H9 (cell line): ENCODE measurements at regions not wholly inside any gene's neighbourhood (a gene's known extent, or its start where the extent isn't known, plus 50 kb on each side); places are given as distances from the start of the nearest gene placed in this dataset.

Experiments used
- DNase-seq: peaks from one replicate; pipeline ENCODE4 v3.0.0-alpha.2; 2017
- H2AFZ ChIP-seq: one replicate; pipeline ENCODE4 v1.6.1; 2013; ENCODE audit warnings: mild to moderate bottlenecking, low read length, control low read depth, moderate library complexity
- H2AK5ac ChIP-seq: 2 replicates; pipeline ENCODE4 v1.6.1; 2013; ENCODE audit warnings: low read length, control low read depth, mixed read lengths; ENCODE audit not compliant: insufficient read length
- H2BK120ac ChIP-seq: one replicate; pipeline ENCODE4 v1.6.1; 2013; ENCODE audit warnings: low read depth, mild to moderate bottlenecking, low read length, control low read depth, inconsistent platforms; ENCODE audit not compliant: poor library complexity, severe bottlenecking
- H2BK12ac ChIP-seq: 2 replicates; pipeline ENCODE4 v1.6.1; 2013; ENCODE audit warnings: low read length, control low read depth, mixed read lengths, low read depth; ENCODE audit not compliant: insufficient read length
- H2BK15ac ChIP-seq: 2 replicates; pipeline ENCODE4 v1.6.1; 2013; ENCODE audit warnings: low read depth, low read length, control low read depth
- H2BK20ac ChIP-seq: one replicate; pipeline ENCODE4 v1.6.1; 2013; ENCODE audit warnings: low read depth, mild to moderate bottlenecking, low read length, control low read depth, inconsistent platforms; ENCODE audit not compliant: poor library complexity, severe bottlenecking
- H2BK5ac ChIP-seq: 2 replicates; pipeline ENCODE4 v1.6.1; 2013; ENCODE audit warnings: low read length, control low read depth, mixed read lengths; ENCODE audit not compliant: insufficient read length
- H3K14ac ChIP-seq: 2 replicates; pipeline ENCODE4 v1.6.1; 2013; ENCODE audit warnings: low read length, control low read depth; ENCODE audit not compliant: insufficient read depth
- H3K18ac ChIP-seq: 2 replicates; pipeline ENCODE4 v1.6.1; 2013; ENCODE audit warnings: low read depth, mild to moderate bottlenecking, mixed read lengths, low read length, control low read depth; ENCODE audit not compliant: insufficient read length
- H3K23ac ChIP-seq: 2 replicates; pipeline ENCODE4 v1.6.1; 2013; ENCODE audit warnings: low read length, control low read depth, mixed read lengths, low read depth; ENCODE audit not compliant: insufficient read length
- H3K23me2 ChIP-seq: 2 replicates; pipeline ENCODE4 v1.6.1; 2013; ENCODE audit warnings: low read depth, mild to moderate bottlenecking, mixed read lengths, low read length, control low read depth; ENCODE audit not compliant: insufficient read length, poor library complexity, severe bottlenecking
- H3K27ac ChIP-seq: 2 replicates; pipeline ENCODE4 v1.5.1; 2013; ENCODE audit warnings: low read length, control low read depth, mixed read lengths, low read depth; ENCODE audit not compliant: insufficient read length
- H3K27me3 ChIP-seq: 2 replicates; pipeline ENCODE4 v1.6.1; 2013; ENCODE audit warnings: low read length, control low read depth, inconsistent platforms; ENCODE audit not compliant: insufficient read depth
- H3K4ac ChIP-seq: 2 replicates; pipeline ENCODE4 v1.6.1; 2013; ENCODE audit warnings: low read depth, mild to moderate bottlenecking, control low read depth, inconsistent platforms, low read length, moderate library complexity
- H3K4me1 ChIP-seq: 2 replicates; pipeline ENCODE4 v1.6.1; 2013; ENCODE audit warnings: low read length, control low read depth, inconsistent platforms; ENCODE audit not compliant: insufficient read depth
- H3K4me2 ChIP-seq: 2 replicates; pipeline ENCODE4 v1.6.1; 2013; ENCODE audit warnings: low read length, control low read depth, mixed read lengths; ENCODE audit not compliant: insufficient read length, insufficient read depth
- H3K56ac ChIP-seq: 2 replicates; pipeline ENCODE4 v1.6.1; 2013; ENCODE audit warnings: low read depth, mild to moderate bottlenecking, mixed read lengths, low read length, control low read depth; ENCODE audit not compliant: insufficient read length
- H3K79me1 ChIP-seq: 2 replicates; pipeline ENCODE4 v1.6.1; 2013; ENCODE audit warnings: low read depth, mild to moderate bottlenecking, moderate library complexity, low read length, control low read depth, inconsistent platforms; ENCODE audit not compliant: insufficient read depth, poor library complexity, severe bottlenecking
- H3K79me2 ChIP-seq: 2 replicates; pipeline ENCODE4 v1.6.1; 2013; ENCODE audit warnings: low read length, control low read depth, inconsistent platforms; ENCODE audit not compliant: insufficient read depth
- H3K9ac ChIP-seq: 2 replicates; pipeline ENCODE4 v1.6.1; 2013; ENCODE audit warnings: low read length, control low read depth, mixed read lengths; ENCODE audit not compliant: insufficient read length; ENCODE audit errors: extremely low read depth
- H3K9me3 ChIP-seq: one replicate; pipeline ENCODE4 v1.6.1; 2013; ENCODE audit warnings: low read depth, low read length, inconsistent platforms; ENCODE audit not compliant: control insufficient read depth
- H3T11ph ChIP-seq: one replicate; pipeline ENCODE4 v1.6.1; 2013; ENCODE audit warnings: mild to moderate bottlenecking, low read length, control low read depth, inconsistent platforms
- H4K20me1 ChIP-seq: one replicate; pipeline ENCODE4 v1.6.1; 2013; ENCODE audit not compliant: control insufficient read depth, insufficient read length, insufficient read depth
- H4K5ac ChIP-seq: 2 replicates; pipeline ENCODE4 v1.6.1; 2013; ENCODE audit warnings: low read depth, mild to moderate bottlenecking, mixed read lengths, low read length, control low read depth; ENCODE audit not compliant: insufficient read length
- H4K8ac ChIP-seq: replicated peaks from 2 replicates; pipeline ENCODE4 v1.6.1; 2013; ENCODE audit warnings: low read length, control low read depth, mixed read lengths, low read depth; ENCODE audit not compliant: insufficient read length
- H4K91ac ChIP-seq: 2 replicates; pipeline ENCODE4 v1.6.1; 2013; ENCODE audit warnings: low read depth, mild to moderate bottlenecking, moderate library complexity, mixed read lengths, low read length, control low read depth; ENCODE audit not compliant: insufficient read length
- H3K27ac Mint-ChIP-seq, 3 experiments: 2 replicates in 2 of 3; 3 replicates in 1 of 3; pipeline ENCODE4 v1.8.0; 2020 to 2021; ENCODE audit warnings: mixed read lengths in 3 of 3, mild to moderate bottlenecking in 1 of 3, moderate library complexity in 1 of 3
- H3K27me3 Mint-ChIP-seq: 2 replicates; pipeline ENCODE4 v1.8.0; 2021; ENCODE audit warnings: low read depth, mild to moderate bottlenecking, moderate library complexity, mixed read lengths
- H3K36me3 Mint-ChIP-seq, 3 experiments: 2 replicates in 2 of 3; 3 replicates in 1 of 3; pipeline ENCODE4 v1.8.0; 2020 to 2021; ENCODE audit warnings: low read depth in 3 of 3, mixed read lengths in 3 of 3; ENCODE audit not compliant: insufficient read depth in 1 of 3
- H3K4me1 Mint-ChIP-seq, 2 experiments: 2 replicates each; pipeline ENCODE4 v1.8.0; 2020; ENCODE audit warnings: mixed read lengths in 2 of 2
- H3K4me3 Mint-ChIP-seq, 2 experiments: 2 replicates in 1 of 2; 3 replicates in 1 of 2; pipeline ENCODE4 v1.8.0; 2020 to 2021; ENCODE audit warnings: mild to moderate bottlenecking in 2 of 2, mixed read lengths in 2 of 2, moderate library complexity in 1 of 2
- H3K9me3 Mint-ChIP-seq, 2 experiments: 2 replicates in 1 of 2; 3 replicates in 1 of 2; pipeline ENCODE4 v1.8.0; 2020; ENCODE audit warnings: mild to moderate bottlenecking in 2 of 2, mixed read lengths in 2 of 2, moderate library complexity in 1 of 2
- CTCF ChIP-seq: fragments of 200-600 bp; sonication (generic); conservative IDR thresholded peaks from 3 replicates; pipeline ENCODE4 v1.8.0; 2021; ENCODE audit warnings: antibody characterized with exemption, mild to moderate bottlenecking
- WGBS: extraction: QIAGEN DNeasy Blood & Tissue Kit; methylation state at CpG from one replicate; pipeline ENCODE4 v1.1.7; 2013; ENCODE audit warnings: missing lambda C conversion rate, low lambda C conversion rate, mixed read lengths; ENCODE audit not compliant: insufficient read length; ENCODE audit errors: extremely low coverage; 5-methylcytosine and 5-hydroxymethylcytosine counted together

GRCh38 chr1:189868021-189868420, 609.6 kb downstream of the BRINP3 start:
- H4K20me1 ChIP-seq: no peaks in the 10 kb centered on the region
- H3K4ac ChIP-seq: no peak overlapping the region
- H3K14ac ChIP-seq: no peak overlapping the region
- no peak overlapping the region for H3K56ac ChIP-seq
- H4K5ac ChIP-seq: no peak overlapping the region
- H3K4me2 ChIP-seq: no peak overlapping the region
- Mint-ChIP-seq H3K36me3 (no peaks in the 10 kb centered on the region), H3K4me3 (no peak overlapping the region), H3K27me3 (no peaks in the 10 kb centered on the region), H3K9me3 (no peaks in the 10 kb centered on the region), H3K27ac (no peak overlapping the region), H3K4me1 (peaks cover 12 to 14% of the 10 kb centered on the region in 2 experiments)
- H3K23me2 ChIP-seq: no peaks in the 10 kb centered on the region
- no CpG with 5 or more reads among the region's 4 CpGs for WGBS
- H3K9ac ChIP-seq: no peak overlapping the region
- no peaks in the 10 kb centered on the region for H3K79me1 ChIP-seq
- H3K27me3 ChIP-seq: no peaks in the 10 kb centered on the region
- no peak for DNase-seq
- no peak overlapping the region for H2BK12ac ChIP-seq
- H3K4me1 ChIP-seq: no peaks in the 10 kb centered on the region
- no peak overlapping the region for H2BK20ac ChIP-seq
- no peak overlapping the region for H3K23ac ChIP-seq
- H2BK5ac ChIP-seq: no peak overlapping the region
- no peak for TF ChIP-seq CTCF
- no peak overlapping the region for H2BK120ac ChIP-seq
- H4K91ac ChIP-seq: no peak overlapping the region
- no peak overlapping the region for H2AFZ ChIP-seq
- H2BK15ac ChIP-seq: no peak overlapping the region
- no peak overlapping the region for H2AK5ac ChIP-seq
- H3K79me2 ChIP-seq: no peaks in the 10 kb centered on the region
- H3K9me3 ChIP-seq: no peaks in the 10 kb centered on the region
- no peak overlapping the region for H3T11ph ChIP-seq
- H4K8ac ChIP-seq: no peak overlapping the region
- H3K27ac ChIP-seq: no peak overlapping the region
- no peak overlapping the region for H3K18ac ChIP-seq
